ENCODE measurements at regions not wholly inside any gene's neighbourhood (a gene's known extent, or its start where the extent isn't known, plus 50 kb on each side); places are given as distances from the start of the nearest gene placed in this dataset.

GRCh38 chr7:17489961-17490360 lies 191.5 kb downstream of the AHR start:
- no peak for DNase-seq
- H3K4me3 ChIP-seq = no peak overlapping the region
- intact Hi-C loops (cut with DNase I; ENCODE audit: low total_unique reads) (no loop called here), in situ Hi-C loops (cut with MboI; ENCODE audit: low pct_ligation_motif_present in 1 of 4, low pct_unique_long_range_greater_than_20kb in 1 of 4, low sequenced_read_pairs in 3 of 4) (no loop called here)
- no peak for TF ChIP-seq EP300 (IDR thresholded peaks at IDR 0.05; ENCODE audit: low read depth)
- TF ChIP-seq CTCF (IDR thresholded peaks at IDR 0.05) = no peak
- TF ChIP-seq POLR2AphosphoS5 (IDR thresholded peaks at IDR 0.05) = no peak
- no peak for TF ChIP-seq POLR2A (IDR thresholded peaks at IDR 0.05)
- H3K9me3 ChIP-seq = no peaks in the 10 kb centered on the region
- H3K36me3 ChIP-seq = no peaks in the 10 kb centered on the region
- H3K27me3 ChIP-seq = no peaks in the 10 kb centered on the region
- H3K27ac ChIP-seq = no peak overlapping the region
- H3K4me1 ChIP-seq = no peaks in the 10 kb centered on the region
- 69 to 80% methylated on average over 4 of the region's 4 CpGs for WGBS, 2 donors (ENCODE audit: low coverage in 1 of 2)

GRCh38 chr7:17490825-17491224 lies 192.4 kb downstream of the AHR start:
- Histone ChIP-seq H3K4me3 (no peak overlapping the region), H3K36me3 (no peaks in the 10 kb centered on the region), H3K9me3 (no peaks in the 10 kb centered on the region), H3K4me1 (peaks cover 0 to 4% (median 2%) of the 10 kb centered on the region in 4 donors), H3K27ac (no peak overlapping the region), H3K27me3 (no peaks in the 10 kb centered on the region)
- DNase-seq = no peak
- WGBS, 2 donors (ENCODE audit: low coverage in 1 of 2) = 91 to 92% methylated on average over 5 of the region's 5 CpGs
- intact Hi-C loops (cut with DNase I; ENCODE audit: low total_unique reads) (no loop called here), in situ Hi-C loops (cut with MboI; ENCODE audit: low pct_ligation_motif_present in 1 of 4, low pct_unique_long_range_greater_than_20kb in 1 of 4, low sequenced_read_pairs in 3 of 4) (no loop called here)
- TF ChIP-seq EP300 (IDR thresholded peaks at IDR 0.05; ENCODE audit: low read depth) (no peak), POLR2A (IDR thresholded peaks at IDR 0.05) (no peak), POLR2AphosphoS5 (IDR thresholded peaks at IDR 0.05) (no peak), CTCF (IDR thresholded peaks at IDR 0.05) (no peak)

GRCh38 chr7:17492437-17492836 lies 194.0 kb downstream of the AHR start:
- in situ Hi-C loops (cut with MboI; ENCODE audit: low pct_ligation_motif_present in 1 of 4, low pct_unique_long_range_greater_than_20kb in 1 of 4, low sequenced_read_pairs in 3 of 4) (no loop called here), intact Hi-C loops (cut with DNase I; ENCODE audit: low total_unique reads) (no loop called here)
- Histone ChIP-seq H3K27ac (no peak overlapping the region), H3K4me3 (no peak overlapping the region), H3K27me3 (no peaks in the 10 kb centered on the region), H3K36me3 (no peaks in the 10 kb centered on the region), H3K4me1 (peaks cover 0 to 9% (median 3%) of the 10 kb centered on the region in 4 donors), H3K9me3 (no peaks in the 10 kb centered on the region)
- no peak for DNase-seq
- 70 to 88% methylated on average over 4 of the region's 4 CpGs for WGBS, 2 donors (ENCODE audit: low coverage in 1 of 2)
- TF ChIP-seq CTCF (IDR thresholded peaks at IDR 0.05) = no peak
- TF ChIP-seq POLR2A (IDR thresholded peaks at IDR 0.05) = no peak

- Histone ChIP-seq H3K36me3 (no peaks in the 10 kb centered on the region), H3K4me1 (peaks cover 0 to 9% (median 3%) of the 10 kb centered on the region in 4 donors), H3K4me3 (no peak overlapping the region), H3K27ac (no peak overlapping the region), H3K27me3 (no peaks in the 10 kb centered on the region), H3K9me3 (no peaks in the 10 kb centered on the region)
- 93 to 100% methylated on average over 2 of the region's 2 CpGs for WGBS, 2 donors (ENCODE audit: low coverage in 1 of 2)
- in situ Hi-C loops (cut with MboI; ENCODE audit: low pct_ligation_motif_present in 1 of 4, low pct_unique_long_range_greater_than_20kb in 1 of 4, low sequenced_read_pairs in 3 of 4) (no loop called here), intact Hi-C loops (cut with DNase I; ENCODE audit: low total_unique reads) (no loop called here)
- TF ChIP-seq POLR2AphosphoS5 (IDR thresholded peaks at IDR 0.05) (no peak), POLR2A (IDR thresholded peaks at IDR 0.05) (no peak), CTCF (IDR thresholded peaks at IDR 0.05) (no peak), EP300 (IDR thresholded peaks at IDR 0.05; ENCODE audit: low read depth) (no peak)
- DNase-seq = no peak
These were observed 195.0 kb downstream of the AHR start for GRCh38 chr7:17493446-17493845.
